HCT116 (cell line): ENCODE measurements at regions not wholly inside any gene's neighbourhood (a gene's known extent, or its start where the extent isn't known, plus 50 kb on each side); places are given as distances from the start of the nearest gene placed in this dataset.

Source experiments
- ATAC-seq: fragments of 200-7000 bp; cut with Tn5 transposase; 2 replicates; pipeline ENCODE4 v1.9.1; 2020; ENCODE audit warnings: mild to moderate bottlenecking, moderate library complexity
- BruUV-seq: library from RNA; stranded (reverse); fragments of 400-500 nt; replicated peaks from 2 replicates; lab custom pipeline; 2021; lab: Mats Ljungman, UMichigan
- CTCF ChIA-PET: fragments of 300-600 bp; sonication (Branson Sonifier 250); formaldehyde crosslinking; loops from one replicate; lab custom pipeline; 2021; ENCODE audit warnings: antibody characterized with exemption; lab: Charles Lee
- POLR2A ChIA-PET: fragments of 300-600, 350-600 bp; sonication (Branson Sonifier 250); formaldehyde crosslinking; loops from one replicate; lab custom pipeline; 2021; ENCODE audit warnings: antibody characterized with exemption; lab: Charles Lee
- RAD21 ChIA-PET, 2 experiments: fragments of 300-600 bp; sonication (Branson Sonifier 250); formaldehyde crosslinking; loops; one replicate each; lab custom pipeline; 2023; ENCODE audit warnings: low total read pairs in 2 of 2; ENCODE audit not compliant: uncharacterized antibody in 2 of 2, unreplicated experiment in 2 of 2, low non-redundant PET in 1 of 2; lab: Charles Lee
- DNase-seq: peaks from one replicate; pipeline ENCODE4 v3.0.0-alpha.2; 2010; ENCODE audit warnings: low read depth, low spot score
- H2AFZ ChIP-seq: fragments of 200-600 bp; shearing (Covaris generic), sonication (generic); 2 replicates; pipeline ENCODE4 v1.6.1; 2017; ENCODE audit warnings: low read depth, mixed run types, mixed read lengths, antibody characterized with exemption, low read length; ENCODE audit not compliant: poor library complexity, severe bottlenecking
- H3K27ac ChIP-seq: 2 replicates; pipeline ENCODE4 v1.5.1; 2012; ENCODE audit warnings: low read depth, low read length
- H3K27me3 ChIP-seq: fragments of 200-600 bp; sonication (generic); 2 replicates; pipeline ENCODE4 v1.6.1; 2016; ENCODE audit warnings: mixed run types, low read length, mixed read lengths; ENCODE audit not compliant: insufficient read depth
- H3K36me3 ChIP-seq, 2 experiments: fragments of 200-500 bp in 1 of 2; fragments of 200-600 bp in 1 of 2; sonication (Bioruptor generic) in 1 of 2; sonication (generic) in 1 of 2; 2 replicates each; pipeline versions ENCODE4 v1.5.1 to v1.6.1; 2014 to 2016; ENCODE audit warnings: low read length in 2 of 2, inconsistent platforms in 1 of 2, mixed read lengths in 1 of 2, mixed run types in 1 of 2; ENCODE audit not compliant: insufficient read depth in 2 of 2, control insufficient read depth in 1 of 2
- H3K4me1 ChIP-seq, 2 experiments: fragments of 200-600 bp in 1 of 2; sonication (generic) in 1 of 2; 2 replicates each; pipeline versions ENCODE4 v1.5.1 to v1.6.1; 2012 to 2017; ENCODE audit warnings: low read length in 2 of 2, inconsistent platforms in 1 of 2, mild to moderate bottlenecking in 1 of 2, mixed read lengths in 1 of 2, mixed run types in 1 of 2, moderate library complexity in 1 of 2; ENCODE audit not compliant: insufficient read depth in 2 of 2, control insufficient read depth in 1 of 2
- H3K4me2 ChIP-seq: fragments of 200-600 bp; sonication (generic); 2 replicates; pipeline ENCODE4 v1.6.1; 2017; ENCODE audit warnings: mixed run types, low read length, mixed read lengths
- H3K4me3 ChIP-seq, 2 experiments: fragments of 200-600 bp in 1 of 2; sonication (generic) in 1 of 2; replicated peaks in 1 of 2; 2 replicates each; pipeline ENCODE4 v1.5.1; 2011 to 2016; ENCODE audit warnings: low read length in 2 of 2, control low read depth in 1 of 2, low read depth in 1 of 2, mild to moderate bottlenecking in 1 of 2, mixed read lengths in 1 of 2, mixed run types in 1 of 2
- H3K79me2 ChIP-seq: fragments of 200-600 bp; sonication (generic); 2 replicates; pipeline ENCODE4 v1.6.1; 2017; ENCODE audit warnings: mild to moderate bottlenecking, mixed run types, low read length, moderate library complexity, mixed read lengths; ENCODE audit not compliant: insufficient read depth
- H3K9ac ChIP-seq: fragments of 200-600 bp; sonication (generic); 2 replicates; pipeline ENCODE4 v1.6.1; 2016; ENCODE audit warnings: low read length, mixed read lengths
- H3K9me2 ChIP-seq: fragments of 200-600 bp; sonication (generic), shearing (Covaris generic); 2 replicates; pipeline ENCODE4 v1.6.1; 2017; ENCODE audit warnings: mixed run types, mild to moderate bottlenecking, moderate library complexity; ENCODE audit not compliant: insufficient read depth
- H3K9me3 ChIP-seq, 2 experiments: fragments of 200-500 bp in 1 of 2; fragments of 200-600 bp in 1 of 2; sonication (Bioruptor generic) in 1 of 2; sonication (generic) in 1 of 2; 2 replicates each; pipeline ENCODE4 v1.6.1; 2014 to 2017; ENCODE audit warnings: low read length in 2 of 2, mixed read lengths in 2 of 2, inconsistent platforms in 1 of 2, low read depth in 1 of 2, mild to moderate bottlenecking in 1 of 2, mixed run types in 1 of 2, moderate library complexity in 1 of 2; ENCODE audit not compliant: control insufficient read depth in 1 of 2, insufficient read depth in 1 of 2
- H4K20me1 ChIP-seq: fragments of 200-600 bp; sonication (generic), shearing (Covaris generic); 2 replicates; pipeline ENCODE4 v1.6.1; 2017; ENCODE audit warnings: mixed run types, mild to moderate bottlenecking, moderate library complexity; ENCODE audit not compliant: insufficient read depth
- CBX3 ChIP-seq: IDR thresholded peaks from 2 replicates; pipeline ENCODE4 v1.6.1; 2012; ENCODE audit warnings: low read depth
- CEBPB ChIP-seq: IDR thresholded peaks from 2 replicates; pipeline ENCODE4 v1.6.1; 2012; ENCODE audit warnings: low read depth
- EGR1 ChIP-seq: IDR thresholded peaks from 2 replicates; pipeline ENCODE4 v1.6.1; 2012; ENCODE audit warnings: low read depth
- EZH2 ChIP-seq: fragments of 200-600 bp; sonication (generic); IDR thresholded peaks from 2 replicates; pipeline ENCODE4 v1.6.1; 2017; ENCODE audit warnings: antibody characterized with exemption, mixed run types
- EZH2phosphoT487 ChIP-seq: fragments of 200-600 bp; IDR thresholded peaks from 2 replicates; pipeline ENCODE4 v1.6.1; 2018; ENCODE audit warnings: antibody characterized with exemption, borderline replicate concordance
- FOSL1 ChIP-seq: IDR thresholded peaks from 2 replicates; pipeline ENCODE4 v1.6.1; 2012; ENCODE audit warnings: low read depth
- JUND ChIP-seq: IDR thresholded peaks from 2 replicates; pipeline ENCODE4 v1.6.1; 2012
- POLR2A ChIP-seq: IDR thresholded peaks from 2 replicates; pipeline ENCODE4 v1.7.0; 2011; ENCODE audit warnings: borderline replicate concordance; ENCODE audit not compliant: insufficient read depth, insufficient read length; ENCODE audit errors: extremely low read depth
- SIN3A ChIP-seq: IDR thresholded peaks from 2 replicates; pipeline ENCODE4 v1.6.1; 2012; ENCODE audit warnings: low read depth
- YY1 ChIP-seq: IDR thresholded peaks from 2 replicates; pipeline ENCODE4 v1.6.1; 2011; ENCODE audit warnings: low read length, low read depth, moderate library complexity, mild to moderate bottlenecking; ENCODE audit not compliant: insufficient replicate concordance; ENCODE audit errors: extremely low read depth
- ZFX ChIP-seq: fragments of 450-650 bp; IDR thresholded peaks from 2 replicates; pipeline ENCODE4 v1.6.1; 2017
- ZNF274 ChIP-seq: fragments of 200-500 bp; sonication (Bioruptor generic); IDR thresholded peaks from 2 replicates; pipeline ENCODE4 v1.6.1; 2014; ENCODE audit warnings: mild to moderate bottlenecking, low read depth, low read length, inconsistent platforms
- intact Hi-C: fragments of 100-400 bp; cut with micrococcal nuclease; formaldehyde crosslinking; loops from 2 replicates; pipeline ENCODE4 v1.10.0; 2022
- TF ChIP-seq, protein P1 (sequence below): IDR thresholded peaks from 2 replicates; pipeline ENCODE4 v1.6.1; 2012; ENCODE audit warnings: low read depth

DNA sequence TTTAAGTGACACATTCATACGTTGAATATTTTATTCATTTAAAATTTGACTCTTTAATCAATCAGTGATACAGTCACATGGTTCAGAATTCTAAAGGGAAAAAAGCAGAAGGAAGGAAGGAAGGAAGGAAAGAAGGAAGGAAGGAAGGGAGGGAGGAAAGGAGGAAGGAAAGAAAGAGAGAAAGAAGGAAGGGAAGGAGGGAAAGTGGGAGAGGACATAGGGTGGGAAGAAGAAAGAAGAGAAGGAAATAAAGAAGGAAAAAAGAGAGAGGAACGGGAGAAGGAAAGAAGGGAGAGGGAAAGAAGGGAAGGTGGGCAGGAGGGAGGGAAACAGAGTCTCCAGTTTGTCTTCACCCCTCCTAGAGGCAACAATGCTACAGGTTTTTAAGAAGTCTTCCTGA, 518.6 kb downstream of the MIAT start:
- DNase-seq (no peak), ATAC-seq (no peak)
- Histone ChIP-seq H3K27ac (no peak overlapping the region), H3K9me2 (no peaks in the 10 kb centered on the region), H3K4me2 (no peak overlapping the region), H3K9me3 (no peaks in the 10 kb centered on the region), H3K9ac (no peak overlapping the region), H2AFZ (no peak overlapping the region), H3K27me3 (peaks cover 41% of the 10 kb centered on the region), H3K4me3 (no peak overlapping the region), H3K79me2 (no peaks in the 10 kb centered on the region), H3K4me1 (peaks cover 2% of the 10 kb centered on the region in 2 experiments; a peak in 3 of 4 replicates), H4K20me1 (no peaks in the 10 kb centered on the region), H3K36me3 (no peaks in the 10 kb centered on the region)
- TF ChIP-seq EZH2phosphoT487 (no peak), JUND (no peak), POLR2A (no peak), ZFX (no peak), CBX3 (no peak), CEBPB (no peak), SIN3A (no peak), YY1 (no peak), EZH2 (no peak), EGR1 (no peak), FOSL1 (no peak), ZNF274 (no peak)
- TF ChIP-seq, protein P1, sequence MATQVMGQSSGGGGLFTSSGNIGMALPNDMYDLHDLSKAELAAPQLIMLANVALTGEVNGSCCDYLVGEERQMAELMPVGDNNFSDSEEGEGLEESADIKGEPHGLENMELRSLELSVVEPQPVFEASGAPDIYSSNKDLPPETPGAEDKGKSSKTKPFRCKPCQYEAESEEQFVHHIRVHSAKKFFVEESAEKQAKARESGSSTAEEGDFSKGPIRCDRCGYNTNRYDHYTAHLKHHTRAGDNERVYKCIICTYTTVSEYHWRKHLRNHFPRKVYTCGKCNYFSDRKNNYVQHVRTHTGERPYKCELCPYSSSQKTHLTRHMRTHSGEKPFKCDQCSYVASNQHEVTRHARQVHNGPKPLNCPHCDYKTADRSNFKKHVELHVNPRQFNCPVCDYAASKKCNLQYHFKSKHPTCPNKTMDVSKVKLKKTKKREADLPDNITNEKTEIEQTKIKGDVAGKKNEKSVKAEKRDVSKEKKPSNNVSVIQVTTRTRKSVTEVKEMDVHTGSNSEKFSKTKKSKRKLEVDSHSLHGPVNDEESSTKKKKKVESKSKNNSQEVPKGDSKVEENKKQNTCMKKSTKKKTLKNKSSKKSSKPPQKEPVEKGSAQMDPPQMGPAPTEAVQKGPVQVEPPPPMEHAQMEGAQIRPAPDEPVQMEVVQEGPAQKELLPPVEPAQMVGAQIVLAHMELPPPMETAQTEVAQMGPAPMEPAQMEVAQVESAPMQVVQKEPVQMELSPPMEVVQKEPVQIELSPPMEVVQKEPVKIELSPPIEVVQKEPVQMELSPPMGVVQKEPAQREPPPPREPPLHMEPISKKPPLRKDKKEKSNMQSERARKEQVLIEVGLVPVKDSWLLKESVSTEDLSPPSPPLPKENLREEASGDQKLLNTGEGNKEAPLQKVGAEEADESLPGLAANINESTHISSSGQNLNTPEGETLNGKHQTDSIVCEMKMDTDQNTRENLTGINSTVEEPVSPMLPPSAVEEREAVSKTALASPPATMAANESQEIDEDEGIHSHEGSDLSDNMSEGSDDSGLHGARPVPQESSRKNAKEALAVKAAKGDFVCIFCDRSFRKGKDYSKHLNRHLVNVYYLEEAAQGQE: no peak
- intact Hi-C loops: no loop called here
- no TSS peak for BruUV-seq
- CTCF ChIA-PET: no interaction called here
- RAD21 ChIA-PET: interaction anchor here in 1 of 2 experiments (0.7 kb wide), 1 partner anchor 24 kb away, joined by 7 read pairs; no protein-coding TSS in a partner anchor
- POLR2A ChIA-PET: interaction anchor here (0.7 kb wide), 1 partner anchor 60 kb away, joined by 4 read pairs; no protein-coding TSS in a partner anchor
